ENCODE measurements at regions not wholly inside any gene's neighbourhood (a gene's known extent, or its start where the extent isn't known, plus 50 kb on each side); places are given as distances from the start of the nearest gene placed in this dataset.

GRCh38 chr22:27135031-27135981, 477.9 kb downstream of the MIAT start:
- ATAC-seq (no peak), DNase-seq (no peak)
- no peaks in the 10 kb centered on the region for H3K36me3 Mint-ChIP-seq (ENCODE audit: low read depth)
- POLR2A ChIA-PET: no interaction called here
- CTCF ChIA-PET: no interaction called here
- H3K4me3 Mint-ChIP-seq: no peak overlapping the region
- H3K27ac Mint-ChIP-seq: no peak overlapping the region
- H3K27me3 Mint-ChIP-seq (ENCODE audit: low read depth): peaks cover 3% of the 10 kb centered on the region
- no peaks in the 10 kb centered on the region for H3K4me1 Mint-ChIP-seq (ENCODE audit: low read depth)
- peaks cover 5% of the 10 kb centered on the region for H3K9me3 Mint-ChIP-seq (ENCODE audit: insufficient read depth)

- Mint-ChIP-seq H3K9me3 (ENCODE audit: insufficient read depth) (peaks cover 5% of the 10 kb centered on the region), H3K27ac (no peak overlapping the region), H3K4me1 (ENCODE audit: low read depth) (no peaks in the 10 kb centered on the region), H3K27me3 (ENCODE audit: low read depth) (peaks cover 3% of the 10 kb centered on the region), H3K4me3 (no peak overlapping the region), H3K36me3 (ENCODE audit: low read depth) (no peaks in the 10 kb centered on the region)
- ATAC-seq (no peak), DNase-seq (no peak)
- ChIA-PET CTCF (no interaction called here), POLR2A (interaction anchor here (0.9 kb wide), 1 partner anchor 60 kb away, joined by 5 read pairs; no protein-coding TSS in a partner anchor)
These were observed 479.2 kb downstream of the MIAT start for GRCh38 chr22:27136596-27136995.

GRCh38 chr22:27137871-27138337, 480.5 kb downstream of the MIAT start:
- Mint-ChIP-seq H3K27ac (peak overlapping the region; percentile 9), H3K4me3 (no peak overlapping the region), H3K9me3 (ENCODE audit: insufficient read depth) (peaks cover 5% of the 10 kb centered on the region), H3K27me3 (ENCODE audit: low read depth) (peaks cover 3% of the 10 kb centered on the region), H3K4me1 (ENCODE audit: low read depth) (no peaks in the 10 kb centered on the region), H3K36me3 (ENCODE audit: low read depth) (no peaks in the 10 kb centered on the region)
- POLR2A ChIA-PET: no interaction called here
- CTCF ChIA-PET: no interaction called here
- ATAC-seq (no peak), DNase-seq (no peak)

- H3K4me3 Mint-ChIP-seq: no peak overlapping the region
- H3K9me3 Mint-ChIP-seq (ENCODE audit: insufficient read depth): peaks cover 5% of the 10 kb centered on the region
- H3K36me3 Mint-ChIP-seq (ENCODE audit: low read depth): no peaks in the 10 kb centered on the region
- no peak overlapping the region for H3K27ac Mint-ChIP-seq
- no peaks in the 10 kb centered on the region for H3K27me3 Mint-ChIP-seq (ENCODE audit: low read depth)
- CTCF ChIA-PET: no interaction called here
- DNase-seq: no peak
- no peaks in the 10 kb centered on the region for H3K4me1 Mint-ChIP-seq (ENCODE audit: low read depth)
- POLR2A ChIA-PET: no interaction called here
- no peak for ATAC-seq
These were observed 481.1 kb downstream of the MIAT start for GRCh38 chr22:27138471-27138870.

GRCh38 chr22:27139935-27140511, 482.6 kb downstream of the MIAT start:
- H3K9me3 Mint-ChIP-seq (ENCODE audit: insufficient read depth): peaks cover 5% of the 10 kb centered on the region
- CTCF ChIA-PET: no interaction called here
- no peak for DNase-seq
- POLR2A ChIA-PET: no interaction called here
- H3K27ac Mint-ChIP-seq: no peak overlapping the region
- no peaks in the 10 kb centered on the region for H3K27me3 Mint-ChIP-seq (ENCODE audit: low read depth)
- H3K36me3 Mint-ChIP-seq (ENCODE audit: low read depth): no peaks in the 10 kb centered on the region
- ATAC-seq: no peak
- H3K4me3 Mint-ChIP-seq: no peak overlapping the region
- H3K4me1 Mint-ChIP-seq (ENCODE audit: low read depth): no peaks in the 10 kb centered on the region

- no peak overlapping the region for H3K27ac Mint-ChIP-seq
- POLR2A ChIA-PET: no interaction called here
- no peaks in the 10 kb centered on the region for H3K27me3 Mint-ChIP-seq (ENCODE audit: low read depth)
- H3K9me3 Mint-ChIP-seq (ENCODE audit: insufficient read depth): no peaks in the 10 kb centered on the region
- H3K4me3 Mint-ChIP-seq: no peak overlapping the region
- CTCF ChIA-PET: no interaction called here
- ATAC-seq (no peak), DNase-seq (no peak)
- no peaks in the 10 kb centered on the region for H3K4me1 Mint-ChIP-seq (ENCODE audit: low read depth)
- H3K36me3 Mint-ChIP-seq (ENCODE audit: low read depth): no peaks in the 10 kb centered on the region
These were observed 484.9 kb downstream of the MIAT start for GRCh38 chr22:27142286-27142685.

- no peak for DNase-seq
- H3K9me3 Mint-ChIP-seq (ENCODE audit: insufficient read depth): peaks cover 6% of the 10 kb centered on the region
- no peak overlapping the region for H3K4me3 Mint-ChIP-seq
- ChIA-PET CTCF (no interaction called here), POLR2A (interaction anchor here (0.6 kb wide), 1 partner anchor 375 kb away, joined by 3 read pairs; no protein-coding TSS in a partner anchor)
- H3K36me3 Mint-ChIP-seq (ENCODE audit: low read depth): no peaks in the 10 kb centered on the region
- peaks cover under 1% of the 10 kb centered on the region for H3K27me3 Mint-ChIP-seq (ENCODE audit: low read depth)
- H3K27ac Mint-ChIP-seq: no peak overlapping the region
- no peak for ATAC-seq
- H3K4me1 Mint-ChIP-seq (ENCODE audit: low read depth): no peaks in the 10 kb centered on the region
These were observed 486.9 kb downstream of the MIAT start for GRCh38 chr22:27144321-27144720.

- DNase-seq: no peak
- Mint-ChIP-seq H3K27ac (no peak overlapping the region), H3K36me3 (ENCODE audit: low read depth) (no peaks in the 10 kb centered on the region), H3K9me3 (ENCODE audit: insufficient read depth) (peaks cover 7% of the 10 kb centered on the region), H3K4me3 (no peak overlapping the region), H3K4me1 (ENCODE audit: low read depth) (no peaks in the 10 kb centered on the region), H3K27me3 (ENCODE audit: low read depth) (peaks cover 18% of the 10 kb centered on the region)
- ATAC-seq: no peak
- POLR2A ChIA-PET: interaction anchor here (0.5 kb wide), 1 partner anchor 110 kb away, joined by 3 read pairs; no protein-coding TSS in a partner anchor
- CTCF ChIA-PET: no interaction called here
These were observed 489.7 kb downstream of the MIAT start for GRCh38 chr22:27146866-27147633.

GRCh38 chr22:27148055-27148454, 490.7 kb downstream of the MIAT start:
- H3K36me3 Mint-ChIP-seq (ENCODE audit: low read depth): no peaks in the 10 kb centered on the region
- no peak for DNase-seq
- no peak overlapping the region for H3K4me3 Mint-ChIP-seq
- peaks cover 7% of the 10 kb centered on the region for H3K9me3 Mint-ChIP-seq (ENCODE audit: insufficient read depth)
- H3K27ac Mint-ChIP-seq: no peak overlapping the region
- ChIA-PET POLR2A (interaction anchor here (0.6 kb wide), 1 partner anchor 1330 kb away, joined by 3 read pairs; no protein-coding TSS in a partner anchor), CTCF (no interaction called here)
- no peak for ATAC-seq
- H3K27me3 Mint-ChIP-seq (ENCODE audit: low read depth): peaks cover 18% of the 10 kb centered on the region
- H3K4me1 Mint-ChIP-seq (ENCODE audit: low read depth): no peaks in the 10 kb centered on the region

GRCh38 chr22:27148886-27149470, 491.6 kb downstream of the MIAT start:
- peaks cover 18% of the 10 kb centered on the region for H3K27me3 Mint-ChIP-seq (ENCODE audit: low read depth)
- POLR2A ChIA-PET: no interaction called here
- H3K4me3 Mint-ChIP-seq: no peak overlapping the region
- H3K9me3 Mint-ChIP-seq (ENCODE audit: insufficient read depth): peaks cover 7% of the 10 kb centered on the region
- H3K36me3 Mint-ChIP-seq (ENCODE audit: low read depth): no peaks in the 10 kb centered on the region
- no peaks in the 10 kb centered on the region for H3K4me1 Mint-ChIP-seq (ENCODE audit: low read depth)
- CTCF ChIA-PET: no interaction called here
- ATAC-seq (no peak), DNase-seq (no peak)
- no peak overlapping the region for H3K27ac Mint-ChIP-seq

- Mint-ChIP-seq H3K36me3 (ENCODE audit: low read depth) (no peaks in the 10 kb centered on the region), H3K4me1 (ENCODE audit: low read depth) (no peaks in the 10 kb centered on the region), H3K9me3 (ENCODE audit: insufficient read depth) (peaks cover 7% of the 10 kb centered on the region), H3K4me3 (no peak overlapping the region), H3K27me3 (ENCODE audit: low read depth) (peaks cover 18% of the 10 kb centered on the region), H3K27ac (no peak overlapping the region)
- ATAC-seq: no peak
- CTCF ChIA-PET: no interaction called here
- DNase-seq: no peak
- POLR2A ChIA-PET: no interaction called here
These were observed 492.6 kb downstream of the MIAT start for GRCh38 chr22:27149921-27150543.
